HG03280 (cell line): ENCODE measurements at regions not wholly inside any gene's neighbourhood (a gene's known extent, or its start where the extent isn't known, plus 50 kb on each side); places are given as distances from the start of the nearest gene placed in this dataset.
"Not testable (repeated sequence)": the region's sequence is repeated elsewhere in the genome, so short reads cannot be mapped to it uniquely, and the experiment has no call there.

Source experiments
- ATAC-seq: cut with Tn5 transposase; IDR thresholded peaks from one replicate; pipeline ENCODE4 v1.9.1; 2021; ENCODE audit warnings: mild to moderate bottlenecking, moderate library complexity; ENCODE audit not compliant: unreplicated experiment

DNA sequence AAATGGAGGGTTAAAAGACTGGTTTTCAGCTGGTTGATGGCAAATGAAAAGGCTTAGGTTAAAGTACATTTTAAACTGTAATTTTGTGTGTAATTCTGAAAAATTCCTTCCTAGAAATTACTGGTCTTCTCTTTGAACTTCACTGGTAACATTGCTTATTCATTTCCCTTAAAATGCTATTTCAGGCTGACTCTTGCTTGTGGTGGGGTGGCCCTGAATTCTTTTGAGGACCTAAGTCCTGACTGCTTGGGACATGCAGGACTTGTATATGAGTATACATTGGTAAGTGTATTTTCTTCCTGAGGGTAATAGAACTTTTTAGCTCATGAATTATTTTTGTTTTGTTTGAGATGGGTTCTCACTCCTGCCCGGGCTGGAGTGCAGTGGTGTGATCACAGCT, 63.0 kb upstream of the ERV3-1 start:
- ATAC-seq: not testable (repeated sequence)

DNA sequence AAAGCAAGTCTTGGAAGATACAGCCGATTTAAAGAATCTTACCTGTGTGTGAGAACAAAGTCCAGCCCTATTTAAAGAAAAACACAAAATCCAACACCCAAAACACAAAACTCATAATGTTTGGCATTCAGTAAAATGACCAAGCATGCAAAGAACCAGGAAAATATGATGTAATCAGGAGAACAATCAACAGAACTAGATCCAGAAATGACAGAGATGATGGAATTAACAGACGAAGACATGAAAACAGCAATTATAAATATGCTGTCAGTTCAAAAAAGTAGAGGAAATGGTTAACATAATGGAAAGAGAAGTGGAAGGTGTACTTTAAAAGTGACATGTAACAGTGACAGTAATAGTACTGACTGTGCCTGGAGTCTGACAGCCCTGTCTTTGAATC, 56.1 kb upstream of the ERV3-1 start:
- ATAC-seq: not testable (repeated sequence)

DNA sequence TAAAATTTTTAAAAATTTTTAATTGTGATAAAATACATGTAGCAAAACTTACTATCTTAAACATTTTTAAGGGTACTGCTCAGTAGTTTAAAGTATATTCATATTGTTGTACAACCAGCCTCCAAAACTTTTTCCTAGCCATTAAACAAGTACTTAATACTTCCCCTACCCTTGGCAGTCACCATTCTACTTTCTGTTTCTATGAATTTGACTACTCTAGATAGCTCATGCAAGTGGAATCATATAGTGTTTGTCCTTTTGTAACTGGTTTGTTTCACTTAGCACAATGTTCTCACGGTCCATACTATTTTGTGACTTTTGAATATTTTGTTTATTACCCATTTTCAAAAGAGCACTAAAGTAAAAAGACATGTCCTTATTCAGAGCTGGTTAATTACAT, 52.8 kb upstream of the ERV3-1 start:
- ATAC-seq: not testable (repeated sequence)
